IMR-90 (cell line): ENCODE measurements at regions not wholly inside any gene's neighbourhood (a gene's known extent, or its start where the extent isn't known, plus 50 kb on each side); places are given as distances from the start of the nearest gene placed in this dataset.

Source experiments
- ATAC-seq: fragments of 200-7000 bp; cut with Tn5 transposase; 2 replicates; pipeline ENCODE4 v1.9.1; 2020; ENCODE audit warnings: low read depth, mild to moderate bottlenecking, moderate library complexity
- BruUV-seq: library from RNA; stranded (reverse); fragments of 400-500 nt; replicated peaks from 2 replicates; lab custom pipeline; 2021; lab: Mats Ljungman, UMichigan
- CTCF ChIA-PET: fragments of 300-600 bp; formaldehyde crosslinking; extraction: SDS; loops from one replicate; lab custom pipeline; 2021; ENCODE audit warnings: antibody characterized with exemption; lab: Yijun Ruan, JAX
- POLR2A ChIA-PET: fragments of 300-600 bp; sonication (Branson Sonifier 250); formaldehyde crosslinking; loops from one replicate; lab custom pipeline; 2022; ENCODE audit warnings: antibody characterized with exemption; ENCODE audit not compliant: unreplicated experiment; lab: Charles Lee
- DNase-seq: peaks from one replicate; pipeline ENCODE4 v3.0.0; 2013
- H2AFZ ChIP-seq: replicated peaks from 2 replicates; pipeline ENCODE3; 2013; ENCODE audit warnings: low read length, mild to moderate bottlenecking; ENCODE audit not compliant: poor library complexity
- H2AK5ac ChIP-seq: 2 replicates; pipeline ENCODE4 v1.6.1; 2013; ENCODE audit warnings: low read depth, low read length, inconsistent platforms
- H2AK9ac ChIP-seq: replicated peaks from 2 replicates; pipeline ENCODE3; 2013; ENCODE audit warnings: mild to moderate bottlenecking, low read depth, low read length, moderate library complexity; ENCODE audit not compliant: poor library complexity
- H2BK120ac ChIP-seq: 2 replicates; pipeline ENCODE4 v1.6.1; 2013; ENCODE audit warnings: low read depth, low read length, inconsistent platforms
- H2BK15ac ChIP-seq: 3 replicates; pipeline ENCODE4 v1.6.1; 2013; ENCODE audit warnings: low read depth, low read length, inconsistent platforms
- H2BK20ac ChIP-seq: 2 replicates; pipeline ENCODE4 v1.6.1; 2013; ENCODE audit warnings: low read depth, mild to moderate bottlenecking, inconsistent platforms, low read length, moderate library complexity
- H2BK5ac ChIP-seq: 2 replicates; pipeline ENCODE4 v1.6.1; 2013; ENCODE audit warnings: mild to moderate bottlenecking, low read depth, low read length, inconsistent platforms; ENCODE audit not compliant: poor library complexity, severe bottlenecking
- H3K14ac ChIP-seq: replicated peaks from 2 replicates; pipeline ENCODE4 v1.6.1; 2013; ENCODE audit warnings: low read depth, low read length, inconsistent platforms
- H3K18ac ChIP-seq: 2 replicates; pipeline ENCODE4 v1.6.1; 2013; ENCODE audit warnings: low read depth, low read length, control low read depth
- H3K23ac ChIP-seq: 2 replicates; pipeline ENCODE4 v1.6.1; 2013; ENCODE audit warnings: low read depth, low read length, inconsistent platforms
- H3K27ac ChIP-seq: 2 replicates; pipeline ENCODE4 v1.5.1; 2013; ENCODE audit warnings: mild to moderate bottlenecking, control low read depth, low read length; ENCODE audit not compliant: insufficient read depth
- H3K27me3 ChIP-seq: 2 replicates; pipeline ENCODE4 v1.6.1; 2013; ENCODE audit warnings: low read length; ENCODE audit not compliant: control insufficient read depth, insufficient read depth
- H3K36me3 ChIP-seq: 2 replicates; pipeline ENCODE4 v1.6.1; 2013; ENCODE audit warnings: low read length, mixed read lengths; ENCODE audit not compliant: control insufficient read depth, insufficient read depth
- H3K4ac ChIP-seq: 2 replicates; pipeline ENCODE4 v1.6.1; 2013; ENCODE audit warnings: low read depth, low read length, inconsistent platforms
- H3K4me1 ChIP-seq: 2 replicates; pipeline ENCODE4 v1.6.1; 2013; ENCODE audit warnings: low read length, mixed read lengths; ENCODE audit not compliant: control insufficient read depth, insufficient read depth
- H3K4me2 ChIP-seq: 2 replicates; pipeline ENCODE4 v1.6.1; 2013; ENCODE audit warnings: low read depth, mild to moderate bottlenecking, control low read depth, low read length, moderate library complexity
- H3K4me3 ChIP-seq: 2 replicates; pipeline ENCODE4 v1.5.1; 2013; ENCODE audit warnings: low read depth, mild to moderate bottlenecking, control low read depth, low read length, moderate library complexity; ENCODE audit not compliant: insufficient read depth
- H3K56ac ChIP-seq: 2 replicates; pipeline ENCODE4 v1.6.1; 2013; ENCODE audit warnings: low read length, inconsistent platforms; ENCODE audit not compliant: insufficient read depth; ENCODE audit errors: extremely low read depth
- H3K79me1 ChIP-seq, 2 experiments: 2 replicates each; pipeline ENCODE4 v1.6.1; 2013; ENCODE audit warnings: low read length in 2 of 2, inconsistent platforms in 1 of 2, low read depth in 1 of 2
- H3K9ac ChIP-seq: 2 replicates; pipeline ENCODE4 v1.6.1; 2013; ENCODE audit warnings: low read depth, low read length, control low read depth
- H3K9me1 ChIP-seq: 2 replicates; pipeline ENCODE4 v1.6.1; 2013; ENCODE audit warnings: low read length, inconsistent platforms; ENCODE audit not compliant: insufficient read depth
- H3K9me3 ChIP-seq: 2 replicates; pipeline ENCODE4 v1.6.1; 2013; ENCODE audit warnings: low read length; ENCODE audit not compliant: control insufficient read depth, insufficient read depth
- H4K20me1 ChIP-seq: 2 replicates; pipeline ENCODE4 v1.6.1; 2013; ENCODE audit warnings: low read length, inconsistent platforms; ENCODE audit not compliant: insufficient read depth
- H4K5ac ChIP-seq: 2 replicates; pipeline ENCODE4 v1.6.1; 2013; ENCODE audit warnings: mild to moderate bottlenecking, low read depth, low read length, control low read depth
- H4K8ac ChIP-seq, 2 experiments: 2 replicates each; pipeline ENCODE4 v1.6.1; 2013; ENCODE audit warnings: low read depth in 2 of 2, low read length in 2 of 2, control low read depth in 1 of 2, inconsistent platforms in 1 of 2
- H4K91ac ChIP-seq: 2 replicates; pipeline ENCODE4 v1.6.1; 2013; ENCODE audit warnings: low read depth, low read length, inconsistent platforms; ENCODE audit not compliant: insufficient read depth
- CEBPB ChIP-seq: IDR thresholded peaks from 2 replicates; pipeline ENCODE4 v1.6.1; 2012; ENCODE audit warnings: low read depth, low read length, improper control_type of control experiment
- CHD1 ChIP-seq: IDR thresholded peaks from 2 replicates; pipeline ENCODE4 v1.6.1; 2012; ENCODE audit warnings: low read depth, low read length, improper control_type of control experiment
- MAZ ChIP-seq: IDR thresholded peaks from 2 replicates; pipeline ENCODE4 v1.6.1; 2012; ENCODE audit warnings: low read depth, mild to moderate bottlenecking, low read length, improper control_type of control experiment, moderate library complexity, borderline replicate concordance
- MXI1 ChIP-seq: IDR thresholded peaks from 2 replicates; pipeline ENCODE4 v1.6.1; 2012; ENCODE audit warnings: low read depth, mild to moderate bottlenecking, low read length, moderate library complexity, borderline replicate concordance
- NFE2L2 ChIP-seq: fragments of 150-350 bp; IDR thresholded peaks from 2 replicates; pipeline ENCODE4 v1.6.1; 2016; ENCODE audit warnings: low read depth, mild to moderate bottlenecking, low read length
- POLR2A ChIP-seq: IDR thresholded peaks from 2 replicates; pipeline ENCODE4 v1.6.1; 2012; ENCODE audit warnings: mild to moderate bottlenecking, low read depth, low read length
- RFX5 ChIP-seq: IDR thresholded peaks from 2 replicates; pipeline ENCODE4 v1.8.0; 2012; ENCODE audit warnings: low read depth, mild to moderate bottlenecking, low read length, moderate library complexity
- WGBS, 2 experiments: methylation state at CpG; one replicate each; pipeline versions ENCODE4 v1.1.5 to v1.1.7; 2013; ENCODE audit warnings: missing lambda C conversion rate in 2 of 2; ENCODE audit not compliant: insufficient read length in 1 of 2; ENCODE audit errors: extremely low coverage in 2 of 2; 5-methylcytosine and 5-hydroxymethylcytosine counted together
- dilution Hi-C: fragments of 300-500 bp; cut with HindIII; formaldehyde crosslinking; loops from one replicate; pipeline ENCODE4 v1.14.3; 2018; ENCODE audit warnings: low sequenced_read_pairs; ENCODE audit not compliant: unreplicated experiment
- in situ Hi-C: fragments of 300-500 bp; cut with MboI; formaldehyde crosslinking; loops from 3 replicates; pipeline ENCODE4 v1.14.3; 2019; ENCODE audit warnings: low sequenced_read_pairs, inconsistent platforms, mixed read lengths
- intact Hi-C: fragments of 100-400 bp; cut with micrococcal nuclease; formaldehyde crosslinking; loops from 2 replicates; pipeline ENCODE4 v1.10.0; 2022
- TF ChIP-seq, protein P1 (sequence below): fragments of 150-350 bp; IDR thresholded peaks from 2 replicates; pipeline ENCODE4 v1.6.1; 2016; ENCODE audit warnings: low read depth, mild to moderate bottlenecking, low read length, moderate library complexity, borderline replicate concordance

DNA sequence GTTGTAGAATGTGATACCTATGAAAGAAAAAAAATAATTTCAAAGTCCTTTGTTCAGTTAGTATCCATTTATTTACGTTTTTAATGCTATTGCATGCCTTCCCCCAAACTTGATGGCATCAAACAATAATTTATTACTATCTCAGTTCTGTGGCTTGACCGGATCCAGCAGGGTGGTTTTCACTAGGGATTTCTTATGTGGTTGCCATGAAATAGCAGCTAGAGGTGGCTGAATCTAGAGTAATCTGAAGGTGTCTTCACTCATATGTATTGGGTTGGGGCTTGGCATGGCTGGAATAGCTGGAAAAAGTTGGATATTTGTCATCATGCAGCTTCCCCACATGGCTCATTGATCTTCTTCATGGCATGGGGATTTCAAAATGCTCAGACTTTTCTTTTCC is 619.3 kb upstream of the ZNF608 start:
- no peak overlapping the region for H2AK5ac ChIP-seq
- H3K4ac ChIP-seq: no peak overlapping the region
- intact Hi-C loops: loop anchor here (2.0 kb wide), 1 partner anchor 27 kb away; no protein-coding TSS in a partner anchor
- H3K18ac ChIP-seq: no peak overlapping the region
- no peak overlapping the region for H3K9ac ChIP-seq
- TF ChIP-seq RFX5: no peak
- TF ChIP-seq CHD1: no peak
- TF ChIP-seq CEBPB: no peak
- no peak for TF ChIP-seq MXI1
- no peak for TF ChIP-seq NFE2L2
- TF ChIP-seq MAZ: no peak
- TF ChIP-seq, protein P1, sequence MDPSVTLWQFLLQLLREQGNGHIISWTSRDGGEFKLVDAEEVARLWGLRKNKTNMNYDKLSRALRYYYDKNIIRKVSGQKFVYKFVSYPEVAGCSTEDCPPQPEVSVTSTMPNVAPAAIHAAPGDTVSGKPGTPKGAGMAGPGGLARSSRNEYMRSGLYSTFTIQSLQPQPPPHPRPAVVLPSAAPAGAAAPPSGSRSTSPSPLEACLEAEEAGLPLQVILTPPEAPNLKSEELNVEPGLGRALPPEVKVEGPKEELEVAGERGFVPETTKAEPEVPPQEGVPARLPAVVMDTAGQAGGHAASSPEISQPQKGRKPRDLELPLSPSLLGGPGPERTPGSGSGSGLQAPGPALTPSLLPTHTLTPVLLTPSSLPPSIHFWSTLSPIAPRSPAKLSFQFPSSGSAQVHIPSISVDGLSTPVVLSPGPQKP: no peak
- TF ChIP-seq POLR2A: no peak
- POLR2A ChIA-PET: no interaction called here
- no peak overlapping the region for H2AK9ac ChIP-seq
- H3K4me3 ChIP-seq: no peak overlapping the region
- H3K14ac ChIP-seq: no peak overlapping the region
- no peak overlapping the region for H2BK20ac ChIP-seq
- H3K36me3 ChIP-seq: no peaks in the 10 kb centered on the region
- dilution Hi-C loops: no loop called here
- no peak overlapping the region for H2AFZ ChIP-seq
- CTCF ChIA-PET: no interaction called here
- no peak overlapping the region for H3K56ac ChIP-seq
- no peak overlapping the region for H4K5ac ChIP-seq
- no peak for ATAC-seq
- H3K9me1 ChIP-seq: no peaks in the 10 kb centered on the region
- DNase-seq: no peak
- H3K4me1 ChIP-seq: no peaks in the 10 kb centered on the region
- no peak overlapping the region for H2BK15ac ChIP-seq
- H3K23ac ChIP-seq: no peak overlapping the region
- H2BK120ac ChIP-seq: no peak overlapping the region
- WGBS, 2 experiments: no CpG with 5 or more reads among the region's 2 CpGs
- H3K27me3 ChIP-seq: no peaks in the 10 kb centered on the region
- H3K9me3 ChIP-seq: no peaks in the 10 kb centered on the region
- no peak overlapping the region for H3K4me2 ChIP-seq
- H2BK5ac ChIP-seq: no peak overlapping the region
- in situ Hi-C loops: no loop called here
- H4K20me1 ChIP-seq: no peaks in the 10 kb centered on the region
- H3K79me1 ChIP-seq: no peaks in the 10 kb centered on the region
- no TSS peak for BruUV-seq
- H4K91ac ChIP-seq: no peak overlapping the region
- no peak overlapping the region for H3K27ac ChIP-seq
- no peak overlapping the region for H4K8ac ChIP-seq
